ENCODE measurements at regions not wholly inside any gene's neighbourhood (a gene's known extent, or its start where the extent isn't known, plus 50 kb on each side); places are given as distances from the start of the nearest gene placed in this dataset.

DNA sequence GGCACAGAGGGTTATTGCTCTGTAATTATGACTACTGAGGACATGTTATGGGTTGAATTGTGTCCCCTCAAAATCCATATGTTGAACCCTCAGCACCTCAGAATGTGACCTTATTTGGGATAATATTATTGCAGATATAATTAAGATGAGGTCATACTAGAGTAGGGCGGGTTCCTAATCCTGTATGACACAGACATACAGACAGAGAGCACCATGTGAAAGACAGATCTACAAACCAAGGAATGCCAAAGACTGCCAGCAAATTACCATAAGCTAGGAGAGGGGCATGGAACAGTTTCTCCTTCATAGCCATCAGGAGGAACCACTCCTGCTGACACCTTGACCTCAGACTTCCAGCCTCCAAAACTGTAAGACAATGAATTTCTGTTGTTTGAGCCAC is 115.2 kb upstream of the OTUD4 start:
- intact Hi-C loops (cut with DNase I; ENCODE audit: low total_unique reads) = no loop called here
- Histone ChIP-seq H3K9me3 (no peaks in the 10 kb centered on the region), H3K4me1 (no peaks in the 10 kb centered on the region), H3K27me3 (no peaks in the 10 kb centered on the region), H3K27ac (no peak overlapping the region), H3K36me3 (no peaks in the 10 kb centered on the region), H3K4me3 (no peak overlapping the region)
- no peak for DNase-seq (ENCODE audit: low spot score in 2 of 2)
- TF ChIP-seq POLR2A (IDR thresholded peaks at IDR 0.05) (no peak), POLR2AphosphoS5 (IDR thresholded peaks at IDR 0.05) (no peak)
- TF ChIP-seq, protein P1, sequence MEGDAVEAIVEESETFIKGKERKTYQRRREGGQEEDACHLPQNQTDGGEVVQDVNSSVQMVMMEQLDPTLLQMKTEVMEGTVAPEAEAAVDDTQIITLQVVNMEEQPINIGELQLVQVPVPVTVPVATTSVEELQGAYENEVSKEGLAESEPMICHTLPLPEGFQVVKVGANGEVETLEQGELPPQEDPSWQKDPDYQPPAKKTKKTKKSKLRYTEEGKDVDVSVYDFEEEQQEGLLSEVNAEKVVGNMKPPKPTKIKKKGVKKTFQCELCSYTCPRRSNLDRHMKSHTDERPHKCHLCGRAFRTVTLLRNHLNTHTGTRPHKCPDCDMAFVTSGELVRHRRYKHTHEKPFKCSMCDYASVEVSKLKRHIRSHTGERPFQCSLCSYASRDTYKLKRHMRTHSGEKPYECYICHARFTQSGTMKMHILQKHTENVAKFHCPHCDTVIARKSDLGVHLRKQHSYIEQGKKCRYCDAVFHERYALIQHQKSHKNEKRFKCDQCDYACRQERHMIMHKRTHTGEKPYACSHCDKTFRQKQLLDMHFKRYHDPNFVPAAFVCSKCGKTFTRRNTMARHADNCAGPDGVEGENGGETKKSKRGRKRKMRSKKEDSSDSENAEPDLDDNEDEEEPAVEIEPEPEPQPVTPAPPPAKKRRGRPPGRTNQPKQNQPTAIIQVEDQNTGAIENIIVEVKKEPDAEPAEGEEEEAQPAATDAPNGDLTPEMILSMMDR (IDR thresholded peaks at IDR 0.05) = no peak

DNA sequence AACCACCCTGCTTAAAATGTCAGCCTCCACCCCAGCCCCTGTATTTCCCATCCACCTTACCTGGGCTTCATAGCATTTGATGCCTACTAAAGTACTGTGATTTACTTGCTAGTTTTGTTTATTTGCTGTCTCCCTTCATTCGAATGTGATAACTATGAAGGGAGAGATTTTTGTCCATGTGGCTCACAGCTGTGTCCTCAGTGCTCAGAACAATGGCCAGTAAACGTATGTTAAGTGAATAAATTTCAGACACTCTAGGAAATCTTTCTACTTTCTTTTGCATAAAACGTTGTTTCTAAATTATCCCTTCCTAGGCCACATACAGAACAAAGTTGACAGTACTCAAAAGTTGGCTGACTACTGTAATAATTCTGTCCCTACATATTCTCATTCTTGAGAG is 114.7 kb upstream of the OTUD4 start:
- H3K4me1 ChIP-seq = no peaks in the 10 kb centered on the region
- no peak overlapping the region for H3K4me3 ChIP-seq
- H3K27ac ChIP-seq = no peak overlapping the region
- no peak for DNase-seq (ENCODE audit: low spot score in 2 of 2)
- H3K36me3 ChIP-seq = no peaks in the 10 kb centered on the region
- intact Hi-C loops (cut with DNase I; ENCODE audit: low total_unique reads) = no loop called here
- no peaks in the 10 kb centered on the region for H3K27me3 ChIP-seq
- TF ChIP-seq POLR2AphosphoS5 (IDR thresholded peaks at IDR 0.05) = no peak
- TF ChIP-seq, protein P1 (IDR thresholded peaks at IDR 0.05) = no peak
- no peak for TF ChIP-seq POLR2A (IDR thresholded peaks at IDR 0.05)
- no peaks in the 10 kb centered on the region for H3K9me3 ChIP-seq

DNA sequence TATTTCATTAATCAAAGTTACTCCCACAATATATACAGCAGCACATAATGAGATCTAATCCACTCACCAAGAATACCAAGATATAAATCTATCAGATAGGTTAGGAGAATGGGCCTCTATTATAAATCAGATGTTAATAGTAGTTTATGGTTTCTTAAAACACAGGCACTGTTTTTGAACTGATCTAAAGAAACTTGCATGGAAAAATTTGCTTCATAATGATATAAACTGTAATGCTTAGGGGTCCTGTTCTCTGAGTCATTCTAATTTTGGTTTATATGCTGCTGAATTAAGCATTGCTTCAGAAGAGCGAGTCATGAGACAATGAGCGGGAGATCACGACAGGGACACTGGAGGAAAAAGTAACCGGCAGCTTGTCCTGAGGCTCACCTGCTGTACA is 113.3 kb upstream of the OTUD4 start:
- TF ChIP-seq, protein P1 (IDR thresholded peaks at IDR 0.05) = no peak
- TF ChIP-seq POLR2A (IDR thresholded peaks at IDR 0.05) (no peak), POLR2AphosphoS5 (IDR thresholded peaks at IDR 0.05) (no peak)
- DNase-seq (ENCODE audit: low spot score in 2 of 2) = no peak
- intact Hi-C loops (cut with DNase I; ENCODE audit: low total_unique reads) = no loop called here

DNA sequence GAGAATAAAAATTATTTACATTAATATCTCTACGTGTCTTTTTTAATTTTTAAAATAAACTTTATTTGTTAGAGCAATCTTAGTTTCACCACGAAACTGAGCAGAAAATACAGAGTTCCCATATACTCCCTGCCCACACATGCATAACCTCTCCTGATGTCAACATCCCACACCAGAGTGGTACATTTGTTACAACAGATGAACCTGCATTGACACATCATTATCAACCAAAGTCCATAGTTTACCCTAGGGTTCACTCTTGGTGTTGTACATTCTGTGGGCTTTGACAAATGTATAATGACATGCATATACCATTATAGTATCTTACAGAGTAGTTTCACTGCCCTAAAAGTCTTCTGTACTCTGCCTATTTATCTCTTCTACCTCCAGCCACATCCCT is 110.6 kb upstream of the OTUD4 start:
- Histone ChIP-seq H3K4me1 (no peaks in the 10 kb centered on the region), H3K27ac (no peak overlapping the region), H3K27me3 (no peaks in the 10 kb centered on the region), H3K9me3 (no peaks in the 10 kb centered on the region), H3K4me3 (no peak overlapping the region), H3K36me3 (no peaks in the 10 kb centered on the region)
- intact Hi-C loops (cut with DNase I; ENCODE audit: low total_unique reads) = no loop called here
- TF ChIP-seq POLR2A (IDR thresholded peaks at IDR 0.05) (no peak), POLR2AphosphoS5 (IDR thresholded peaks at IDR 0.05) (no peak)
- TF ChIP-seq, protein P1 (IDR thresholded peaks at IDR 0.05) = no peak
- no peak for DNase-seq (ENCODE audit: low spot score in 2 of 2)

More for the DNA sequence above, 113.3 kb upstream of the OTUD4 start:
- no peak overlapping the region for H3K27ac ChIP-seq
- no peak overlapping the region for H3K4me3 ChIP-seq
- H3K36me3 ChIP-seq = no peaks in the 10 kb centered on the region
- H3K27me3 ChIP-seq = no peaks in the 10 kb centered on the region
- no peaks in the 10 kb centered on the region for H3K4me1 ChIP-seq
- no peaks in the 10 kb centered on the region for H3K9me3 ChIP-seq

DNA sequence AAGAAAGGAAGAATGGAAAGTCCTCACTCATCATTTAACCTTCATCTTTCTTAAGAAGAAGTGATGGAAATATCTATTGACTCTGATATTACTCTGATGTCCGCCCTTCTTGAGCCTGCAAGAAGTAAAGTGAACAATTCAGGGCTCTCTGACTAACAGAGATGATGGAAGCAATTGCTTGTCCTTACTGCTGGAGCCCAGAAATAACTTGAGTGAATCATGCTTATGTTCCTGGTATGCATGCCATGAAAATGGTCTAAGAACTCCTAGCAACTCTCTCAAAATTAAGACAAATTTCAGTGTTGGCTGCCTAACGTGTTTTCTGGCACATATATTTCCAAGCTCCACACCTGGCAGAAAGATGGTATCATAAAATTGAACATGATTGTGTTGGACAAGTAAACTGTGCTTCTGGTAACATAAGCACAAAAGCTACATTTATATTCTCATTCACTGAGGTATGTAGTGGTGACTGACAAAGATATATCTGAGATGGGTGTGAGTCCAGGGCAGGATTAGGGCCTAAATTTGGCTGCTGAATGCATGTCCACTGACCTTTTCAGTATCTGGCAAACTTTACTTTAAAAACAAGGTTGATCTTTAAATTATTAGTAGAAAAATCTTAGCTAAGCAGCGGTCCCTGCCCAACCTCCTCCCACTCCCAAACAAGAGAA is 109.2 kb upstream of the OTUD4 start:
- no peak for TF ChIP-seq POLR2AphosphoS5 (IDR thresholded peaks at IDR 0.05)
- TF ChIP-seq, protein P1 (IDR thresholded peaks at IDR 0.05) = no peak
- TF ChIP-seq POLR2A (IDR thresholded peaks at IDR 0.05) = no peak
- DNase-seq (ENCODE audit: low spot score in 2 of 2) = no peak
- Histone ChIP-seq H3K4me1 (no peaks in the 10 kb centered on the region), H3K4me3 (no peak overlapping the region), H3K27me3 (no peaks in the 10 kb centered on the region), H3K9me3 (no peaks in the 10 kb centered on the region), H3K36me3 (no peaks in the 10 kb centered on the region), H3K27ac (no peak overlapping the region)
- intact Hi-C loops (cut with DNase I; ENCODE audit: low total_unique reads) = no loop called here

Data from breast epithelium (tissue), 4 donors.